ENCODE measurements at regions not wholly inside any gene's neighbourhood (a gene's known extent, or its start where the extent isn't known, plus 50 kb on each side); places are given as distances from the start of the nearest gene placed in this dataset.

DNA sequence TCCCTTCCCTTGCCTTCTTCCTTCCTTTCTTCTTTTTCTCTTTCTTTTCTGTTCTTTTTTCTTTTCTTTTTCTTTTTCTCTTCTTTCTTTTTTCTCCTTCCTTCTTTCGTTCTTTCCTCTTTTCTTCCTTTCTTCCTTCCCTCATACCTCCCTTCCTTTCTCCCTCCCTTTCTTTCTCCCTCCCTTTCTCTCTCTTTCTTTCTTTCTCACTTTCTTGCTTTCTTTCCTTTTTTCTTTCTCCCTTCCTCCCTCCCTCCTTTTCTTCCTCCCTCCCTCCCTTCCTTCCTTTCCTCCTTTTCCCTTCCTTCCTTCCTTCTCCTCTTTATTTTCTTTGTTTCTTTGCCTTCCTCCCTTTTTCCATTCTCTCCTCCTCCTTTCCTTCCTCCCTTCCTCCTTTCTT is 96.3 kb downstream of the POM121L12 start:
- TF ChIP-seq, protein P1, sequence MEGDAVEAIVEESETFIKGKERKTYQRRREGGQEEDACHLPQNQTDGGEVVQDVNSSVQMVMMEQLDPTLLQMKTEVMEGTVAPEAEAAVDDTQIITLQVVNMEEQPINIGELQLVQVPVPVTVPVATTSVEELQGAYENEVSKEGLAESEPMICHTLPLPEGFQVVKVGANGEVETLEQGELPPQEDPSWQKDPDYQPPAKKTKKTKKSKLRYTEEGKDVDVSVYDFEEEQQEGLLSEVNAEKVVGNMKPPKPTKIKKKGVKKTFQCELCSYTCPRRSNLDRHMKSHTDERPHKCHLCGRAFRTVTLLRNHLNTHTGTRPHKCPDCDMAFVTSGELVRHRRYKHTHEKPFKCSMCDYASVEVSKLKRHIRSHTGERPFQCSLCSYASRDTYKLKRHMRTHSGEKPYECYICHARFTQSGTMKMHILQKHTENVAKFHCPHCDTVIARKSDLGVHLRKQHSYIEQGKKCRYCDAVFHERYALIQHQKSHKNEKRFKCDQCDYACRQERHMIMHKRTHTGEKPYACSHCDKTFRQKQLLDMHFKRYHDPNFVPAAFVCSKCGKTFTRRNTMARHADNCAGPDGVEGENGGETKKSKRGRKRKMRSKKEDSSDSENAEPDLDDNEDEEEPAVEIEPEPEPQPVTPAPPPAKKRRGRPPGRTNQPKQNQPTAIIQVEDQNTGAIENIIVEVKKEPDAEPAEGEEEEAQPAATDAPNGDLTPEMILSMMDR (IDR thresholded peaks at IDR 0.05; ENCODE audit: poor library complexity, severe bottlenecking): no peak
- TF ChIP-seq POLR2AphosphoS5 (IDR thresholded peaks at IDR 0.05): no peak

All from neural cell (in vitro differentiated cells).